Epithelial cell of prostate (primary cell): ENCODE measurements at regions not wholly inside any gene's neighbourhood (a gene's known extent, or its start where the extent isn't known, plus 50 kb on each side); places are given as distances from the start of the nearest gene placed in this dataset.
"Not testable (repeated sequence)": the region's sequence is repeated elsewhere in the genome, so short reads cannot be mapped to it uniquely, and the experiment has no call there.

ENCODE experiments used
- DNase-seq: peaks from one replicate; pipeline ENCODE4 v3.0.0-alpha.2; 2011; ENCODE audit warnings: low read depth, low spot score
- H3K27ac ChIP-seq: fragments of 450-650 bp; 2 replicates; pipeline ENCODE4 v1.5.1; 2017; ENCODE audit warnings: mild to moderate bottlenecking

DNA sequence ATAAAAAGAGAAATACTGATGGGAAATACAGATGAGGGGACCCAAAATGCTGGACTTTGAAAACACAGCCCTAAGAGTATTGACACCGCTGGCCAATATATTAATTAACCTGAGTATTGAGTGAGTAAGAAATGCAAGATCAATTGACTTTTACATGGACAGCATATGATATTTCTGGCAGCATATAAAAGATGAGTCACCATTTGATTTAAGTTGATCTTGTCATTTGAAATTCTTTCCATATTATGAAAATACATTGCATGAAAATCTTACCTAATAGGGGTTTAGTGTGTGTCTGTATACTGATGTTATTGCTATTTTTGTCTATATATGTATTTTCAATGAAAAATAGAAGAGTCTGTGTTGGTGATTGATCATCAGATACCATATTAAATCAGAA, 619.6 kb downstream of the KCTD12 start:
- H3K27ac ChIP-seq, result no peak overlapping the region
- DNase-seq, result no peak

GRCh38 chr13:76250211-76250610, 614.1 kb downstream of the LMO7 start:
- no peak overlapping the region for H3K27ac ChIP-seq
- no peak for DNase-seq

DNA sequence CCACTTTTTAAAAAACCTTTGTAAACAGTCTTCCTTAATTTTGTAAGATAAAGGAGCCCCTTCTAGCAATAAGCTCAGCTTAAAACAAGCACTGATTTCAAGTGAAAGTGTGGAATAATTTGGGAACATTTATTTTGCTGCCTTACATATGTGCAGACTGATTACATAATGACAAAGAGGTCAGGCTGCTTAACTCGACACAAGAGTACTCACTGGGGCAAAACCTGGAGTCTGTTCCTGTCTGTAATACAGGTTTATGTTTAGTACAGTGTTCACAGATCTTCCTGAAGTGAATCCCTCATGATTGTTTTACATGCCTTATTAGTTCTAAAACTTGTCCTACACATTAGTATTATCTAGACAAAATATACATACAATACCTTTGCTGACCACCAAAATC, 609.8 kb downstream of the LMO7 start:
- no peak overlapping the region for H3K27ac ChIP-seq
- DNase-seq, result no peak

- no peak overlapping the region for H3K27ac ChIP-seq
- no peak for DNase-seq
Observed at GRCh38 chr13:76245211-76245610, 609.1 kb downstream of the LMO7 start.

DNA sequence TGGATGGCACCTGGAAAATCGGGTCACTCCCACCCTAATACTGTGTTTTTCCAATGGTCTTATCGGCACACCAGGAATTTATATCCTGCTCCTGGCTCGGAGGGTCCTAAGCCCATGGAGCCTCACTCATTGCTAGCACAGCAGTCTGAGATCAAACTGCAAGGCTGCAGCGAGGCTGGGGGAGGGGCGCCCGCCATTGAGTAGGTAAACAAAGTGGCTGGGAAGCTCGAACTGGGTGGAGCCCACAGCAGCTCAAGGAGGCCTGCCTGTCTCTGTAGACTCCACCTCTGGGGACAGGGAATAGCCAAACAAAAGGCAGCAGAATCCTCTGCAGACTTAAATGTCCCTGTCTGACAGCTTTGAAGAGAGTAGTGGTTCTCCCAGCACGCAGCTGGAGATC, 607.0 kb downstream of the LMO7 start:
- not testable (repeated sequence) for H3K27ac ChIP-seq, DNase-seq

DNA sequence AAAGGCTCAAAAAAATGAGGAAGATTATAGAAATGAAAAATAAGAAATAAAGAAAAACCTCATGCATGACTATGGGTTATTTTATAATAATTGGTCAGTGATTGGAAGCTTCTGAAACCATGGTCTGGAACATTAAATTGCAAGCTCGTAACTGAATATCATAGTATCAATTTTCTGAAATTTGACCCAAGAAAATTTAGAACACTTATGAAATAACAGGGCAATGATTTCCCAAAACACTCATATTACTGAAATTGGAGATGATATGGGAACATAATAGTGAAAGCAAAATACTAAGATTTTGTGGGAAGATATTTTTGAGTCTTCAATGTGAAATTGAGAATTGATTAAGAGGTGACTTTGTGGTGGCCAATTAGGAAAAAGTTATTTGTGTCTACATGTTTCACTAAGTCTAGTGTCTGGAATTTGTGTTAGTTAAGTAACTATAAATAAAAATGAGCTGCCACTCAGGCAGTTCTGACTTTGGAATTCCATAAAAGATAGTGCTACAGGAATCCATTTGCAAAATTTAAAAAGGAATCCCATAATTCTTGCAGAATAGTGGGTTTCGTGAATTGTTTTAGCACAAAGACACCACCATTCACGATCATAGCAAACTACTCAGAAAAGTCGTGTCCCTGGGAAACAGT, 603.0 kb downstream of the LMO7 start:
- no peak overlapping the region for H3K27ac ChIP-seq
- no peak for DNase-seq

DNA sequence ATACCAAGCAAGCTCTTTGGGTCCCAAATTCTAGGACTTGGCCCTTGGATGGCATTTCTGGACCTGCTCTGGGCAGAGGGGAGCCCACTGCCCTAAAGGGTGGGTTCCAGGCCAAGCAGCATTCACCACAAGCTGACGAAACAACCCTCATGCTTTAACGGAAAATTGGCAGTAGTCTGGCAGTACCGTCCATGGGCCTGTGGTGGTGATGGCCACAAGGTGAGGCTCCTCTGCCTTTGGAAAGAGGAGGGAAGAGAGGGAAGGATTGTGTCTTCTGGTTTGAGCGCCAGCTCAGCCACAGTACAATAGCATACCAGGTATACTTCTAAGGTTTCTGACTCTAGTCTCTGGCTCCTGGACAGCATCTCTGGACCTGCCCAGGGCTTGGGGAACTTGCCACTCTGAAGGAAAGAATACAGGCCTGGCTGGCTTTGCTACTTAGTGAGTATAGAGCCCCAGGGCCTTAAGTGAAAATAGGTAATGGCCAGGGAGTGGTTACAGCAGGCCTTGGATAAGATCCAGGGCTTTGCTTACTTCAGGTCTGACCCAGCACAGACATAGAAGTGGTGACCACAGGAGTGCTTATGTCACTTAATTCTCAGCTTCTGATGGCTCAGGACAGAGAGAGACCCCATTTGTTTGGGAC, 595.5 kb downstream of the LMO7 start:
- H3K27ac ChIP-seq, result no peak overlapping the region
- no peak for DNase-seq

DNA sequence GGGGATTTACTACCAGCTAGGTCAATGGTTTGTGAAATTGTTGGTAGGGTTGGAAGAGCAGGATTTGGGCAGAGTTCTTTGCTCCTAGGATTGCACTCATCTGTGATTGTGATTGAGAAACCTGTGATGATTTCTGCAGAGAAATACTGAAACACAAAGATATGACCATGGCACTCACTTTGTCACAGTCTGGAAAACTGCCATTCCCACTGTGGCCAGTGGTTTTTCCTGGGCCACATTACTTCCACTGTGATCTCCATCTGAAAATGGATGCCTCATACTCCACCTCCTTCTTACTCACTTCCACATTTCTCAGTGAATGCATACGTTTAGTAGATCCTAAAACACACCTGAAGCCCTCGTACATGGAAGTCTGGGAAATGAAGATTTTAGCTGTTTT, 593.2 kb downstream of the LMO7 start:
- no peak overlapping the region for H3K27ac ChIP-seq
- DNase-seq, result no peak

- no peak for DNase-seq
- no peak overlapping the region for H3K27ac ChIP-seq
Observed at GRCh38 chr13:76226941-76227340, 590.8 kb downstream of the LMO7 start.

GRCh38 chr13:76225815-76226489, 589.8 kb downstream of the LMO7 start:
- no peak overlapping the region for H3K27ac ChIP-seq
- no peak for DNase-seq

- no peak overlapping the region for H3K27ac ChIP-seq
- DNase-seq, result no peak
Observed at GRCh38 chr13:76223999-76224398, 587.9 kb downstream of the LMO7 start.

DNA sequence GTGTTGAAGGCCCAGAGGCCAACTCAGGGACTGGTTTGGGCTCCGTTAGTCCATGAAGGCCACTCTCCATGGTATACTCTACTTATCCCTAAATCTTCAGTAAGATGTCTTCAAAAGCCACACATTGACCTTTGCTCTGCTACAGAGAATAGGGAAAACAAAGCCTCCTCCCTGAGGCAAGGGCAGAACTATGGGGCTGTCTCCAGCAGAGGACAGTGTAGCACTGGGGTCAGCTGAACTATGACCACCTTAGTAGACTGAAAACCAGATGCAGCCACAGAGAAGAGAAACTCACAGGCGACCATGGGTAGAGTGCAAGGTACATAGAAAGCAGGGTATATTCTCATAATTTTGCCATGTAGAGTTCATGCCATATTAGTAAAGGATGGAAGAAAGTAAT, 587.4 kb downstream of the LMO7 start:
- H3K27ac ChIP-seq, result no peak overlapping the region
- no peak for DNase-seq

DNA sequence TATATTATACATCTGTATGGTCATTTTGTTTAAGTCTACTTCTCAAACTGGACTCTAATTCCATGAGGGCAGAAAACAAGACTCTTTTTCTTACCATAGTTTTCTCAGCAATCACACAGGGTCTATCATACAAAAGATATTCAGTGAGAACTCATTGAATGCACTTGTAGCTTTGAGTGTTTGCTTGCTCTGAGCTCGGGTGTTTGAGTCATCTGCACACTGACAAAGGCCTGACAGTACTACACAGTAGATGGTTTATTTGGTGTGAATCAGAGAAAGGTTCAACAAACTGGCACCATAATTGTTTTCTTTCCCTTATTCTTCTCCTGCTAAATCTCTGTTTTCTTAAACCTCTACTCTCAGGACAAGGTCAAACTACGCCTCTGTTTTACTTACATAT, 586.4 kb downstream of the LMO7 start:
- no peak overlapping the region for H3K27ac ChIP-seq
- no peak for DNase-seq

DNA sequence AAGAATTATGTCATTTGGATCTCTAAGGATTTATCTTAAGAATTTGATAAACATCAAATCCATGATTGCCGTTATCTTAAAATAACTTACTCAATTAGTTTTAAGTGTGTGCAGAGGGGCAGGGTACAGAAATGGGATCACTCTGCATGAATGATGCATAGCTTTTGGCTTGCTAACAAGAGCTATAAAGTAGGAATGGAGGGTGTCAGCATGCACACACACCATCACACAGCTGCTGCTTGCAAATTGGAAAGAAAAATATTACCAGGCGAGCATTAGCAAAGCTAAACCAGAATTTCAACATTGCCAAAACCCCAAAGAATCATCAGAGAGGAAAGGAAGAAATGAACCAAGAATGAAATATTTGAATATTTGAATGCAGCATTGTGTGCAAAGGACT, 580.6 kb downstream of the LMO7 start:
- H3K27ac ChIP-seq, result no peak overlapping the region
- DNase-seq, result no peak

- DNase-seq, result no peak
- H3K27ac ChIP-seq, result no peak overlapping the region
Observed at GRCh38 chr13:76214001-76214400, 577.9 kb downstream of the LMO7 start.

GRCh38 chr13:76213423-76213904, 577.3 kb downstream of the LMO7 start:
- H3K27ac ChIP-seq, result no peak overlapping the region
- DNase-seq, result no peak

GRCh38 chr13:76210262-76210661, 574.1 kb downstream of the LMO7 start:
- no peak for DNase-seq
- no peak overlapping the region for H3K27ac ChIP-seq

DNA sequence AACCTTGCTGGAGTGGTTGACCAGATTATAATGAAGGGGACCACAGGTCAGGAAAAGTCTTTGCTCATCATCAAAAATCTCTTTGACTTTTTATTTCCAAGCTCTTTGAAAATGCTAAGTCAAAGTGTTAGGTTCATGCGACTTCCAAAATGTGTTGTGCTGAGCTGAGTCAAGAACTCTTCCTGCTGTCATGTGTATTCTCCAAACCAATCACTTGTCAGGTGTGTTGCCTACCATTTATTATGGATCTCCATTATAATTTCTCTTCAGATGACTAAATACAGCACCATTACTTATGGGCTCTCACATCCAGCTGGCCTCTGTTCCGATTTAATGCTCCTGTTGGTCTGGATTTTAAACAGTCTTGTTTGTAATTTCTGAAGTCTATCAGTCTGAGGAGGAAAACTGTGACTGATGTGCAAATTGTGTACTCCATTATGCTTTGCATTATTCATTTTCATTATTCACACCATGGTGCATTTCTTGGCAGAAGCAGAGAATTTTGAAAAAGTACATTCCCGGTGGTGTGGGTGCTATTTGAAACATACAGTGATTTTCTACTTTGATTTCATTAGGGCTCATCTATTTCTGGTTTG, 562.5 kb downstream of the LMO7 start:
- no peak overlapping the region for H3K27ac ChIP-seq
- no peak for DNase-seq

DNA sequence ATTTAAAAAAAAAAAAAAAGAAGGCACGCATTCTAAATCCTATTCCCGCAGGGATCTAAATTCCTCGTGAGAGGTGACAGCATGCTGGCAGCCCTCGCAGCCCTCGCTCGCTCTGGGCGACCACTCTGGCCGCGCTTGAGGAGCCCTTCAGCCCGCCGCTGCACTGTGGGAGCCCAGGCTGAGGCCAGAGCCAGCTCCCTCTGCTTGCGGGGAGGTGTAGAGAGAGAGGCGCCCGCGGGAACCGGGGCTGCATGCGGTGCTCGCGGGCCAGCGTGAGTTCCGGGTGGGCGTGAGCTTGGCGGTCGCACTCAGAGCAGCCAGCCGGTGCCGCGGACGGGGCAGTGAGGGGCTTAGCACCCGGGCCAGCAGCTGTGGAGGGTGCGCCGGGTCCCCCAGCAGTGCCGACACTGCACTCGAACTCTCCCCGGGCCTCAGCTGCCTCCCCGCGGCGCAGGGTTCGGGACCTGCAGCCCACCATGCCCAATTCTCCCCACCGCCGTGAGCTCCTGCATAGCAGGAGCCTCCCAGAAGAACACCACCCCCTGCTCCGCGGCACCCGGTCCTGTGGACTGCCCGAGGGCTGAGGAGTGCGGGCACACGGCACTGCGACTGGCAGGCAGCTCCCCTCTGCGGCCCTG, 553.9 kb downstream of the LMO7 start:
- no peak for DNase-seq
- no peak overlapping the region for H3K27ac ChIP-seq

DNA sequence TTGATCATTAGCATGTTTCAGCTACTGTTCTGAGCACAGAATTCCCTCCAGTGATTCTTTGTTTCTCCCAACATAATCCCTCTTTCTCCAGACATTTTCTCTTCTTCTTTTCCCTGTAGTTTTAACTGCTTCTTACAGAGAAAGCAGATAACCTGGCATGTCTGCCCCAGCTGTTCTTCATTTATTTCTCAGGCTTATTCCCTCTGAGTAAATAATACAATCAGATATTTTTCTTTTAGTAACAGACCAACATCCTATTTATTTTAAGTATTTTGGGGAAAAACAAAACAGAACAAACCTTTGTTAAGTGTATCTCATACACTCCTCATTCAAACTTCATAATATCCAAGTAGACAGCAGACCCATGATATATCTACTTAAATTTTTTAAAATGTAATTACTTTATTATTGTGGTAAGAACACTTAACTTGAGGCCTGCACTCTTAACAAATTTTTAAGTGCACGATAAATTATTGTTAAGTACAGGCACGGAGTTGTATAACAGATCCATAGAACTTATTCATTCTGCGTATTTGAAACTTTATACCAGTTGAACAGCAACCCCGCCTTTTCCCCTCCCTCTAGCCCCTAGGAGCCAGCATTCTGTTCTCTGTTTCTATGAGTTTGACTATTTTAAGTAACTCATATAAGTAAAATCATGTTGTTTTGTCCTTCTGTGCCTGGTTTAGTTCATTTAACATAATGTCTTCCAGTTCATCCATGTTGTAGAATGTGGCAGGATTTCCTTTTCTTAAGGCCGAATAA, 540.0 kb downstream of the LMO7 start:
- DNase-seq, result no peak
- H3K27ac ChIP-seq, result no peak overlapping the region
